ENCODE measurements at regions not wholly inside any gene's neighbourhood (a gene's known extent, or its start where the extent isn't known, plus 50 kb on each side); places are given as distances from the start of the nearest gene placed in this dataset.

DNA sequence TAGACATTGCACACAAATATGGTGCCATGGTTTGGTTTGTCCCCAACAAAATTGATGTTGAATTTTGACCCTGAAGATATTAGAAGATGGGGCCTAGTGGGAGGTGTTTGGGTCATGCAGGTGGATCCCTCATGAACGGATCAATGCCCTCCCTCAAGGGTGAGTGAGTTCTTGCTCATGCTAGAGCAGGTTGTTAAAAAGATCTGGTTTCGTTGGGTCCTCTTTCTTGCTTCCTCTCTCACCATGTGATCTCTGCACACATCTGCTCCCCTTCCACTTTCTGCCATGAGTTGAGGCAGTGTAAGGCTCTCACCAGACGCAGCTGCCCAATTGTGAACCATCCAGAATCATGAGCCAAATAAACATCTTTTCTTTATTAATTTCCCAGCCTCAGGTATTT lies 87.8 kb upstream of the MDFIC2 start:
- Histone ChIP-seq H2AFZ (ENCODE audit: low read depth) (no peak overlapping the region), H3K4me1 (ENCODE audit: control insufficient read depth in 1 of 2, insufficient read depth in 2 of 2, low read depth in 1 of 2, low read length in 1 of 2) (no peaks in the 10 kb centered on the region), H3K79me2 (ENCODE audit: insufficient read depth) (no peaks in the 10 kb centered on the region), H3K27ac (ENCODE audit: low read depth in 2 of 2, low read length in 1 of 2) (no peak overlapping the region), H3K9ac (no peak overlapping the region), H3K9me3 (no peaks in the 10 kb centered on the region), H3K27me3 (ENCODE audit: insufficient read depth) (no peaks in the 10 kb centered on the region), H4K20me1 (ENCODE audit: insufficient read depth) (no peaks in the 10 kb centered on the region), H3K9me2 (no peaks in the 10 kb centered on the region), H3K36me3 (replicated peaks in 1 of 2; ENCODE audit: control insufficient read depth in 1 of 2, insufficient read depth in 2 of 2, low read length in 1 of 2) (no peaks in the 10 kb centered on the region), H3K4me2 (no peak overlapping the region), H3F3A (replicated peaks; ENCODE audit: insufficient read depth) (no peaks in the 10 kb centered on the region), H3K4me3 (ENCODE audit: low read depth in 2 of 2, low read length in 1 of 2) (no peak overlapping the region)
- DNase-seq, result no peak
- 18% methylated on average over 3 of the region's 3 CpGs for WGBS (ENCODE audit: low lambda C conversion rate)
- ChIA-PET POLR2A (no interaction called here), CTCF (no interaction called here)
- no peak for TF ChIP-seq GATA2 (CRISPR knock-in tag; IDR thresholded peaks at IDR 0.05)
- TF ChIP-seq RFX5 (IDR thresholded peaks at IDR 0.05; ENCODE audit: low read length), result no peak
- no peak for TF ChIP-seq TCF12 (IDR thresholded peaks at IDR 0.05)
- no peak for TF ChIP-seq RXRA (IDR thresholded peaks at IDR 0.05; ENCODE audit: borderline replicate concordance, low read depth)
- TF ChIP-seq, protein P1, sequence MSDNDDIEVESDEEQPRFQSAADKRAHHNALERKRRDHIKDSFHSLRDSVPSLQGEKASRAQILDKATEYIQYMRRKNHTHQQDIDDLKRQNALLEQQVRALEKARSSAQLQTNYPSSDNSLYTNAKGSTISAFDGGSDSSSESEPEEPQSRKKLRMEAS (IDR thresholded peaks at IDR 0.05; ENCODE audit: low read depth), result no peak
- TF ChIP-seq, protein P2, sequence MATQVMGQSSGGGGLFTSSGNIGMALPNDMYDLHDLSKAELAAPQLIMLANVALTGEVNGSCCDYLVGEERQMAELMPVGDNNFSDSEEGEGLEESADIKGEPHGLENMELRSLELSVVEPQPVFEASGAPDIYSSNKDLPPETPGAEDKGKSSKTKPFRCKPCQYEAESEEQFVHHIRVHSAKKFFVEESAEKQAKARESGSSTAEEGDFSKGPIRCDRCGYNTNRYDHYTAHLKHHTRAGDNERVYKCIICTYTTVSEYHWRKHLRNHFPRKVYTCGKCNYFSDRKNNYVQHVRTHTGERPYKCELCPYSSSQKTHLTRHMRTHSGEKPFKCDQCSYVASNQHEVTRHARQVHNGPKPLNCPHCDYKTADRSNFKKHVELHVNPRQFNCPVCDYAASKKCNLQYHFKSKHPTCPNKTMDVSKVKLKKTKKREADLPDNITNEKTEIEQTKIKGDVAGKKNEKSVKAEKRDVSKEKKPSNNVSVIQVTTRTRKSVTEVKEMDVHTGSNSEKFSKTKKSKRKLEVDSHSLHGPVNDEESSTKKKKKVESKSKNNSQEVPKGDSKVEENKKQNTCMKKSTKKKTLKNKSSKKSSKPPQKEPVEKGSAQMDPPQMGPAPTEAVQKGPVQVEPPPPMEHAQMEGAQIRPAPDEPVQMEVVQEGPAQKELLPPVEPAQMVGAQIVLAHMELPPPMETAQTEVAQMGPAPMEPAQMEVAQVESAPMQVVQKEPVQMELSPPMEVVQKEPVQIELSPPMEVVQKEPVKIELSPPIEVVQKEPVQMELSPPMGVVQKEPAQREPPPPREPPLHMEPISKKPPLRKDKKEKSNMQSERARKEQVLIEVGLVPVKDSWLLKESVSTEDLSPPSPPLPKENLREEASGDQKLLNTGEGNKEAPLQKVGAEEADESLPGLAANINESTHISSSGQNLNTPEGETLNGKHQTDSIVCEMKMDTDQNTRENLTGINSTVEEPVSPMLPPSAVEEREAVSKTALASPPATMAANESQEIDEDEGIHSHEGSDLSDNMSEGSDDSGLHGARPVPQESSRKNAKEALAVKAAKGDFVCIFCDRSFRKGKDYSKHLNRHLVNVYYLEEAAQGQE (IDR thresholded peaks at IDR 0.05; ENCODE audit: low read depth, low read length), result no peak
- no peak for TF ChIP-seq EP300 (IDR thresholded peaks at IDR 0.05; ENCODE audit: borderline replicate concordance in 1 of 2, low read depth in 1 of 2, low read length in 1 of 2)
- TF ChIP-seq FOXM1 (IDR thresholded peaks at IDR 0.05; ENCODE audit: low read depth), result no peak
- TF ChIP-seq, protein P3, sequence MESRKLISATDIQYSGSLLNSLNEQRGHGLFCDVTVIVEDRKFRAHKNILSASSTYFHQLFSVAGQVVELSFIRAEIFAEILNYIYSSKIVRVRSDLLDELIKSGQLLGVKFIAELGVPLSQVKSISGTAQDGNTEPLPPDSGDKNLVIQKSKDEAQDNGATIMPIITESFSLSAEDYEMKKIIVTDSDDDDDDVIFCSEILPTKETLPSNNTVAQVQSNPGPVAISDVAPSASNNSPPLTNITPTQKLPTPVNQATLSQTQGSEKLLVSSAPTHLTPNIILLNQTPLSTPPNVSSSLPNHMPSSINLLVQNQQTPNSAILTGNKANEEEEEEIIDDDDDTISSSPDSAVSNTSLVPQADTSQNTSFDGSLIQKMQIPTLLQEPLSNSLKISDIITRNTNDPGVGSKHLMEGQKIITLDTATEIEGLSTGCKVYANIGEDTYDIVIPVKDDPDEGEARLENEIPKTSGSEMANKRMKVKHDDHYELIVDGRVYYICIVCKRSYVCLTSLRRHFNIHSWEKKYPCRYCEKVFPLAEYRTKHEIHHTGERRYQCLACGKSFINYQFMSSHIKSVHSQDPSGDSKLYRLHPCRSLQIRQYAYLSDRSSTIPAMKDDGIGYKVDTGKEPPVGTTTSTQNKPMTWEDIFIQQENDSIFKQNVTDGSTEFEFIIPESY (IDR thresholded peaks at IDR 0.05; ENCODE audit: borderline replicate concordance, low read depth), result no peak
- no peak for TF ChIP-seq JUND (IDR thresholded peaks at IDR 0.05)
- no peak for TF ChIP-seq CHD2 (IDR thresholded peaks at IDR 0.05; ENCODE audit: low read length, partially characterized antibody)
- no peak for TF ChIP-seq TEAD4 (IDR thresholded peaks at IDR 0.05; ENCODE audit: borderline replicate concordance, insufficient read depth)
- no peak for TF ChIP-seq RCOR1 (IDR thresholded peaks at IDR 0.05; ENCODE audit: low read length)
- TF ChIP-seq FOSL2 (IDR thresholded peaks at IDR 0.05; ENCODE audit: borderline replicate concordance, low read depth), result no peak
- no peak for TF ChIP-seq EZH2phosphoT487 (IDR thresholded peaks at IDR 0.05; ENCODE audit: borderline replicate concordance, low read depth)
- no peak for TF ChIP-seq RAD21 (IDR thresholded peaks at IDR 0.05; ENCODE audit: low read length)
- TF ChIP-seq TAF1 (IDR thresholded peaks at IDR 0.05; ENCODE audit: borderline replicate concordance, low read depth, low read length), result no peak
